ENCODE measurements at regions not wholly inside any gene's neighbourhood (a gene's known extent, or its start where the extent isn't known, plus 50 kb on each side); places are given as distances from the start of the nearest gene placed in this dataset.

DNA sequence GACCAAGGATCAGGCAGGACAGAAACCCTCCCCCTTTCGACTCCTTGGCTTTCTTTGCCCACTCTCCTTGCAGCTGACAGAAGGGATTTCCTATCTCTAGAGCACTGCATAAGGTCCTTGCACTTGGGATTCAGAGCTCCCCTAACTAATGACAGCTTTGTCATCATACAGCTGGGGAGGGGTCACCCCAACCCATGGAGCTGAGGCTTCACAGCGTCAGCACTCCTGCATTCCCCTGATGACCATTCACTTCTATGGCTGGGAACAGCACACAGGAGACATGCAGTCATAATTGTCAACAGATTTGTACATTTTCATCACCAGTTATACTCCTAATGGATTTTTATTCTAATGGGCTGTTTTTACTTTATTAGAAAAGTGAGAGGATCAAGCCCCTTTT is 161.7 kb upstream of the C1orf87 start:
- Histone ChIP-seq H3K27me3 (no peaks in the 10 kb centered on the region), H3K4me3 (no peak overlapping the region), H3K9me3 (no peaks in the 10 kb centered on the region), H3K27ac (no peak overlapping the region), H3K36me3 (no peaks in the 10 kb centered on the region), H3K4me1 (no peaks in the 10 kb centered on the region), H3K9ac (ENCODE audit: low read depth in 2 of 2, low read length in 2 of 2) (no peak overlapping the region)
- intact Hi-C loops (cut with DNase I) = no loop called here
- TF ChIP-seq, protein P1, sequence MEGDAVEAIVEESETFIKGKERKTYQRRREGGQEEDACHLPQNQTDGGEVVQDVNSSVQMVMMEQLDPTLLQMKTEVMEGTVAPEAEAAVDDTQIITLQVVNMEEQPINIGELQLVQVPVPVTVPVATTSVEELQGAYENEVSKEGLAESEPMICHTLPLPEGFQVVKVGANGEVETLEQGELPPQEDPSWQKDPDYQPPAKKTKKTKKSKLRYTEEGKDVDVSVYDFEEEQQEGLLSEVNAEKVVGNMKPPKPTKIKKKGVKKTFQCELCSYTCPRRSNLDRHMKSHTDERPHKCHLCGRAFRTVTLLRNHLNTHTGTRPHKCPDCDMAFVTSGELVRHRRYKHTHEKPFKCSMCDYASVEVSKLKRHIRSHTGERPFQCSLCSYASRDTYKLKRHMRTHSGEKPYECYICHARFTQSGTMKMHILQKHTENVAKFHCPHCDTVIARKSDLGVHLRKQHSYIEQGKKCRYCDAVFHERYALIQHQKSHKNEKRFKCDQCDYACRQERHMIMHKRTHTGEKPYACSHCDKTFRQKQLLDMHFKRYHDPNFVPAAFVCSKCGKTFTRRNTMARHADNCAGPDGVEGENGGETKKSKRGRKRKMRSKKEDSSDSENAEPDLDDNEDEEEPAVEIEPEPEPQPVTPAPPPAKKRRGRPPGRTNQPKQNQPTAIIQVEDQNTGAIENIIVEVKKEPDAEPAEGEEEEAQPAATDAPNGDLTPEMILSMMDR (IDR thresholded peaks at IDR 0.05) = no peak
- DNase-seq = no peak

DNA sequence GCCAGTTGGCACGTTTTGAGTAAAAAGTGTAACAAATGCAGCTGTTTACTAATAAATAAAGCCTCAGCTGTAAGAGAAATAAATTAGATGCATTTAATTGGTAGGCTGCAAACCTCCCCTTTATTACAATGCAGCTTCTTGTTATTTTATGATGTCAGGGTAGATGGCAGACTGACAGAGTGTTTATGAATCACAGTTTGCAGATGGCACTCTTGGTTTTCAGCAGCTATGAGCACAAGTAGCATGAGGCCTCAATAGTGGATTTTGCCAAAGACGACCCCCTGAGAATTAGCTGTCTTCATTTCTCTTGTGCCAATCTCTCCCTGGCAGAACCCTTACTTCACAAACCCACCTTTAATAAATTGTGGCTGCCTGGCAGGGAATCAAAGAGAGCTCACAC is 161.2 kb upstream of the C1orf87 start:
- Histone ChIP-seq H3K9me3 (no peaks in the 10 kb centered on the region), H3K36me3 (no peaks in the 10 kb centered on the region), H3K9ac (ENCODE audit: low read depth in 2 of 2, low read length in 2 of 2) (no peak overlapping the region), H3K4me1 (no peaks in the 10 kb centered on the region), H3K27ac (no peak overlapping the region), H3K4me3 (no peak overlapping the region), H3K27me3 (no peaks in the 10 kb centered on the region)
- TF ChIP-seq, protein P1 (IDR thresholded peaks at IDR 0.05) = no peak
- no peak for DNase-seq
- intact Hi-C loops (cut with DNase I) = no loop called here

DNA sequence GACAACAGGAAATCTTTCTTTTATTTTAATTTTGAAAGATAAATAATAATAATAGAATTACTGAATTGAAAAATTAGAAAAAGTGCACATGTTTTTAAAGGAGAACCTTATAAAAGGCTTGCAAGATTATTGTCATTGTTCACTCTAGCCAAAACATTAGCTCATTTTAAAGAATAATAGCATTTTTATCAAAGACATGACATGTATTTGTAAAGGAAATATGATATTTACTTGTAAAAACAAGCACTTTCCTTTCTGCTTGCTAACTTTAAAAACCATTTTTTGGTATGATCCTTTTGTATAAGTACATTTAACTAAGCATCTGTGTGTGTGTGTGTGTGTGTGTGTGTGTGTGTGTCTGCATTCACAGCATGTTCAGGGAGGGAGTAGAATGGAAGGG is 156.3 kb upstream of the C1orf87 start:
- Histone ChIP-seq H3K36me3 (no peaks in the 10 kb centered on the region), H3K27ac (no peak overlapping the region), H3K4me1 (no peaks in the 10 kb centered on the region), H3K9ac (ENCODE audit: low read depth in 2 of 2, low read length in 2 of 2) (no peak overlapping the region), H3K4me3 (no peak overlapping the region), H3K27me3 (no peaks in the 10 kb centered on the region), H3K9me3 (no peaks in the 10 kb centered on the region)
- intact Hi-C loops (cut with DNase I) = no loop called here
- DNase-seq = no peak
- TF ChIP-seq, protein P1 (IDR thresholded peaks at IDR 0.05) = no peak

DNA sequence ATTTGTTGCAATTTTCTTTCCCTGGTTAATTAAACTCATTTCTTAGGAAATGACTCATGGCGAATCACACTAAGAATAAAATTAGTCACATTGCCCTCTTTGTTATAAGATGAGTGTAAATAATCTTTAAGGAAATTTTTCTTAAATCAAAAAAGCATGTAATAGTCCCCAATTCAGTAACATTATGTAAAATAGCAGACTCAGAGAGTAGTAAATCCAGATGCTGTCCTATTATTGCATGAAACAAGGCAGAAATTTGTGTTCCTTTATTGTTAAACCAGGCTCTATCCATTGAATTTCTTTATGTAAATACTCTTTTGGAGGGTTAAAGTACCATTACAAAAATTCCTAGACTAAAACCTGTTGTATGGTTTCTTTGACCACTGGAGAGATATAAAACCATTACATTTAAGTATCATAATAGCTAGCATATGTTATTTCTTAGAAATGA is 154.5 kb upstream of the C1orf87 start:
- Histone ChIP-seq H3K9ac (ENCODE audit: low read depth in 2 of 2, low read length in 2 of 2) (no peak overlapping the region), H3K4me3 (no peak overlapping the region), H3K27me3 (no peaks in the 10 kb centered on the region), H3K9me3 (no peaks in the 10 kb centered on the region), H3K36me3 (no peaks in the 10 kb centered on the region), H3K4me1 (no peaks in the 10 kb centered on the region), H3K27ac (no peak overlapping the region)
- intact Hi-C loops (cut with DNase I) = no loop called here
- no peak for DNase-seq
- TF ChIP-seq, protein P1 (IDR thresholded peaks at IDR 0.05) = no peak

DNA sequence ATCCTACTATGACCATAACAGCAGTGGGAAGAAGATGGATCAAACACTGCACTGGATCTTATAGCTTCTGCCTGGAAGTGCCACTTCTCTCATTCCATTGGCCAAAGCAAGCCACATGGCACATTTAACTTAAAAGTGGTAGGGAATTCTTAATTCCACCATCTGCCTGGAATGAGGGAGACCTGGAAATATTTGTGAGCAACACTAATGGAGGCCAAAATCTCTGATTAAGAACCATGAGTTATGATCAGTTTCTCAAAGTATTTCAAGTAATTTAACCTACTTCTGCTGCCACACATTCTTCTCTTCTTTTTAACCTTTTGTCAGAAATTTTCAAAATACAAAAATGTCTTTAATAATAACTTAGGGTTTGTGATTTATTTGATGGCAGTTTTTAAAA is 154.0 kb upstream of the C1orf87 start:
- no peak overlapping the region for H3K9ac ChIP-seq (ENCODE audit: low read depth in 2 of 2, low read length in 2 of 2)
- no peak overlapping the region for H3K27ac ChIP-seq
- H3K9me3 ChIP-seq = no peaks in the 10 kb centered on the region
- no peak overlapping the region for H3K4me3 ChIP-seq
- H3K36me3 ChIP-seq = no peaks in the 10 kb centered on the region
- intact Hi-C loops (cut with DNase I) = no loop called here
- no peaks in the 10 kb centered on the region for H3K4me1 ChIP-seq
- TF ChIP-seq, protein P1 (IDR thresholded peaks at IDR 0.05) = no peak
- H3K27me3 ChIP-seq = no peaks in the 10 kb centered on the region
- no peak for DNase-seq

DNA sequence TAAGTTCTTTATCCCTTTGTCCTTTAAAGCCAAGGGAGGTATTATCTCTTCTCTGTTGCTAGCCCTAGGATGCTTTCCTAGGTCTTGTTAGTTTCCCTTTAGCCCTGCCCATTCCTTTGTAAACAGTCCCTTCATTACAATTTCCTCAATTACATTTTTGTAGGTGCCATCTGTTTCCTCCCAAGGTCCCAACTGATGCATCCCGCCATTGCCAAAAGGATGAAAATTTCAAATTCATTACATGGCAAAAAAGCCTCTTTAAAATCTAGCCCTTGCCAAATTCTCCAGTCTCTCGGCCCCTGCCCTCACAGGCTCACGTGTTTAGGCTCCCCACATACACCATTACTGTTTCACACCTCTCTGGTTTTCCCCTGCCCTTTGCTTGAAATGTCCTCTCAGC is 151.9 kb upstream of the C1orf87 start:
- intact Hi-C loops (cut with DNase I) = no loop called here
- TF ChIP-seq, protein P1 (IDR thresholded peaks at IDR 0.05) = no peak
- Histone ChIP-seq H3K27me3 (no peaks in the 10 kb centered on the region), H3K9ac (ENCODE audit: low read depth in 2 of 2, low read length in 2 of 2) (no peak overlapping the region), H3K27ac (no peak overlapping the region), H3K4me3 (no peak overlapping the region), H3K4me1 (no peaks in the 10 kb centered on the region), H3K9me3 (no peaks in the 10 kb centered on the region), H3K36me3 (no peaks in the 10 kb centered on the region)
- no peak for DNase-seq
